ENCODE measurements at regions not wholly inside any gene's neighbourhood (a gene's known extent, or its start where the extent isn't known, plus 50 kb on each side); places are given as distances from the start of the nearest gene placed in this dataset.

DNA sequence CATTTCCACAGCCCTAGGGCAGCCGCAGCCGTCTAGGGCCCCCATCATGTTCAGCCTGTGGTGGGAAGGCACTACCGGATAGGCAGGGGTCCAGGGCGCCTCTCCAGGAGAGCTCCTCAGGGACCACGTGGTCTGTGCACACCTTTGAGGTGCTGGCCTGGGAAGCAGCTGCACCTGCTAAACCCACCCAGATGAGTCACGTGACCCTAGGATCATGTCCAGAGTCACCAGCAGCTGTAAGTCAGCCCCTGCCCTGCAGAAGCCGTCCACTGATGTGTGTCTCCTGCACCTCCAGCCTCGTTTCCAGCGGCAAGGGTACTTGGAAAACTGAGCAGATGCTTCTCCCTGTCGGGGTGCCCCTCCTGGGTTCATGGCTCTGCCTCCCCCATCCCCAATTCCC is 682.6 kb upstream of the SALL3 start:
- DNase-seq (ENCODE audit: low read depth in 4 of 4, low spot score in 3 of 4) = no peak

- DNase-seq (ENCODE audit: low read depth in 4 of 4, low spot score in 3 of 4) = no peak
Measured at GRCh38 chr18:78303519-78304191, 676.0 kb upstream of the SALL3 start.

DNA sequence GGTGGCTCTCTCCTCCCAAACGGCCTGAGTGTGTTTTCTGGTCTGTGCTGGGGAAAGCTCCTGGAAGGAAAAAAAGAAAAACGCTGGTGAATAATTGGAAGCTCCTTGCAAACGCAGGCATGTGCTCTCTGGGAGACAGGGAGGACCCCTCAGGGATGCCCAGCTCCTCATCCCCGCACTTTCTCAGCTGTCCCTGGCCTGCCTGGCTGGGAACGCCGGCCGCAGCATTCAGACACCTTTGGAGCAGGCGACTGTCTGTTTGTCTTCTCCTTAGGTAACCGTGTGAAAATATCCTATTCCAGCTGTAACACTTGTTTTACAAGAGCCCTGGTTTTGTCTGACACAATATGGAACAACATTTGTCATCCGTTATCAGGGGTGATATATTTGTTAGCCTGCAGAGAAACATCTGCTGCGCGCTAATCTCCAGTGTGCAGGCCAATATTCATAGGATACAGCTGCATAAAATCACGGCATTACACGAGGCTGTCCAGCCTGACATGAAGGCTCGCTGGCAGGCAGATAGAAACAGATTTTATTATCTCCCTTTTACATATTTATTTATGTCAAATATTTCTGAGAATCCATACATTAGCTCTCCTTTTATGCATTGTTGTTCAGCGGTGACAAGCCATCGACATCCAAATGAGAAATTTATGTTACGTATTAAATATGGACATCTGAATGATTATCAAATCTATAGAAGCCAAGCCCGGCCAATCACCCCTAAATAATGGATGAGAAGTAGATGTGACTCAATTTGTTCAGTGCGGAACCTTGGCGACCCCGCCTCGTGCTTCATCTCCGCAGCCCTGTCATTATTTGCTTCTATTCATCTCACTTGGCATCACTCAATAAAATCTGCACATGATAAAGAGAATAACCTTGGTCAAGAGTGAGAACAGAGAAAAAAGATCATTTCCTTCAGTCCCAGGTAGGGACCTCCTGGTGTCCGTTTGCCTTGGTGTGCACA is 675.1 kb upstream of the SALL3 start:
- DNase-seq (ENCODE audit: low read depth in 4 of 4, low spot score in 3 of 4) = no peak

DNA sequence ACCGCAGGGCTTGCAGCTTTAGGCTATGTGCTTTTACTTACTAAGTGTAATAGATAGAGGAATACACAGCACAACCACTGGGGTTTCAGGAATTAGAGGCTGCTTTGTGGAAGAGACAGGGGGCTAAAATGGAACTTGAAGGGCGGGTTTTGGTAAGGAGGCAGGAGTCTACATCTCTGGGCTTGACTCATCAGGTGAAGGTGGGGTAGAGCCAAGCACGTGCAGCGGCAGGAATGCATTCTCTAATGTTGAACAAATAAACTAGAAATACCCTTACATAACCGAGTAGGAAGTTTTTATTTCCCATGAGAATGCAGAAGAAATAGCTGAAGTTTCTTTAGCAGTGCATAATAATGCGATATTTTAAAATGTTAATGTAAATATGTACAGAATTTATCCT is 673.8 kb upstream of the SALL3 start:
- DNase-seq (ENCODE audit: low read depth in 4 of 4, low spot score in 3 of 4) = no peak

- DNase-seq (ENCODE audit: low read depth in 4 of 4, low spot score in 3 of 4) = no peak
Measured at GRCh38 chr18:78309307-78309706, 670.3 kb upstream of the SALL3 start.

GRCh38 chr18:78309924-78310323 is 669.7 kb upstream of the SALL3 start:
- no peak for DNase-seq (ENCODE audit: low read depth in 4 of 4, low spot score in 3 of 4)

- DNase-seq (ENCODE audit: low read depth in 4 of 4, low spot score in 3 of 4) = no peak
Measured at GRCh38 chr18:78319264-78319663, 660.4 kb upstream of the SALL3 start.

DNA sequence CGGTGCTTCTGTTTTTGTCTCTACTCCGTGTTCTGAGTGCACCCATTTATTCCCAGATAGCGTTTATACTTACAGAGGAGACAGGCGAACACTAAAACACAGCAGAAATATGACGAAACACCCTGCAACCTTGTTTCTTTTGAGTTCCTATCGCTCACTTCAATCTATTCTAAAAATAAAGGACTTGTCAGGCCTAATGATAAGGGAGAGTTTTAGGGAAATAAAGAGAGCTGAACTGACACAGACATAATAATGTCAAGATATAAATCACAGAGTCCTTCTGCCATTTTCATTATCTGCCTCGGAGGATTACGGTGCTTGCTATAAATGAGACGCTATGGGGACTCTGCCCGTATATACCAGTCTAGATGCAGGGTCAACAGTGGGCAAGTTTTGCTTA is 659.7 kb upstream of the SALL3 start:
- no peak for DNase-seq (ENCODE audit: low read depth in 4 of 4, low spot score in 3 of 4)

DNA sequence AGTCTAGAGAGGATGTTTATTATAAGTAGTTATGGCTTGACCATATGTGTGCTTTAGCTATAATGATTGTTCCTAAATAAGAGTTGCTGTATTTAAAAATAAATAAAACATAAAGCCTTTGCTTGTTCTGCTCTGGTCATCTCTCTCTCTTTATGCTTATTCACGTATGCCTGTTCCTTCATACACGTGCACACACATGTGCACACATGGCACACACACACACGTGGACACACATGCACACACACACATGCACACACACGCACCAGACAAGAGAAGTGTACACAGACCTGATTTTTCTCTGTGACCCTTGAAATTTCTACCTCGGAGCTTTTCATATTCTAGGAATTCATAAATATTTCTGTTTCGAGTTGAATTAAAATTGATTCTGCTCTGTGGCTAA is 658.2 kb upstream of the SALL3 start:
- DNase-seq (ENCODE audit: low read depth in 4 of 4, low spot score in 3 of 4) = no peak

DNA sequence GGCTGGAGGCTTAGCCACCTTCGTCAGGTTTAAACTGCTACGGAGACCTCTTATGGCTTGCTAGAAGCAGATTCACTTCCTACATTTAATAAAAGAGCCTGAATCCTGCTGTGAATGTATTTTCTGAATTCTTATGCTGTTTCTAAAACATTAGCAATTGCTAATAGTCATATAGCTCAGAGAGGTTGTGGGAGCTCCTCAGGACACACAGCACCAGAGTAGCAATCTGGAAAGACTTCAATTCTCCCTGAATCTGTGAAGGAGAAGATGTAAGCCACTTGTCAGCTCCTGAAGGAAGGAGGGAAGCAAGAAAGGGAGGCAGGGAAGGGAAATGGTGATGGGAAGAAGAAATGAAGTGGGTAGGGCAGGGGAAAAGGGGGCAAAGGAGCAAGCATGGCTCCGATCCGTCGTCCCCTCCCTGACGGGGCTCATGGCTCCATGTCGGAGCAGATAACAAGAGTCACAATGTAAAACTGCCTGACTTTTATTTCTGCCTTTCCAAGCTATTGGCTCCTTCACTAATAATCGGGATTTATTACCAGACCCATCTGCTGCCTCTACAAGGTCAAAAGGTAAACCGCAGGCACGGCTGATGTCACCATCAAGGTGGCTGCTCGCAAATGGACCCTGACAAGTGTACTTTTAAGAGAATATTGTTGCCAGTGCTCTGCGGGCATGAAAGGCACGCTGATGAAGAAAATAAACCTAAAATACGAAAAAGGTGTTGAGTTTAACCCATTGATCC is 656.0 kb upstream of the SALL3 start:
- no peak for DNase-seq (ENCODE audit: low read depth in 4 of 4, low spot score in 3 of 4)

- DNase-seq (ENCODE audit: low read depth in 4 of 4, low spot score in 3 of 4) = no peak
Measured at GRCh38 chr18:78327643-78328042, 652.0 kb upstream of the SALL3 start.

- DNase-seq (ENCODE audit: low read depth in 4 of 4, low spot score in 3 of 4) = no peak
Measured at GRCh38 chr18:78330766-78331165, 648.9 kb upstream of the SALL3 start.

- DNase-seq (ENCODE audit: low read depth in 4 of 4, low spot score in 3 of 4) = no peak
Measured at GRCh38 chr18:78352910-78353309, 626.7 kb upstream of the SALL3 start.

DNA sequence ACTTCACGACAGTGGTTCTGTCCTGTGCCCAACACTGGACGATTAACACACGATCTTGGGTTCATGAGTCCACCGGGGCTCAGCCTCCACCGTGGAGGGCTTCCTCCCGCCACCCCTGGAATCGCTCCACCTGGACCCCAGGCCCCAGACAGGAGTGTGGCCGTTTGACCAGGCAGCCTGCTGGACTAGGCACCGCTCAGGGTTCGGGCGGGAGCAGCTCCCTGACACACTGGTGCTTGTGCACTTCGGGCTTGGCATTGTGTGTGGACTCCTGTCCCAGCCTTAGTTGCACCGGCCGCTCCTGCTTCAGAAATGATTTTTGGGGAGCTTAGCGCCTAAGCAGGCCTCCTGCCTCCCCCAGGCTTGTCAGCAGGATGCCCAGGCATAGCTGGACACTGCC is 617.4 kb upstream of the SALL3 start:
- DNase-seq (ENCODE audit: low read depth in 4 of 4, low spot score in 3 of 4) = no peak

GRCh38 chr18:78363556-78364387 is 615.8 kb upstream of the SALL3 start:
- DNase-seq (ENCODE audit: low read depth in 4 of 4, low spot score in 3 of 4) = no peak

DNA sequence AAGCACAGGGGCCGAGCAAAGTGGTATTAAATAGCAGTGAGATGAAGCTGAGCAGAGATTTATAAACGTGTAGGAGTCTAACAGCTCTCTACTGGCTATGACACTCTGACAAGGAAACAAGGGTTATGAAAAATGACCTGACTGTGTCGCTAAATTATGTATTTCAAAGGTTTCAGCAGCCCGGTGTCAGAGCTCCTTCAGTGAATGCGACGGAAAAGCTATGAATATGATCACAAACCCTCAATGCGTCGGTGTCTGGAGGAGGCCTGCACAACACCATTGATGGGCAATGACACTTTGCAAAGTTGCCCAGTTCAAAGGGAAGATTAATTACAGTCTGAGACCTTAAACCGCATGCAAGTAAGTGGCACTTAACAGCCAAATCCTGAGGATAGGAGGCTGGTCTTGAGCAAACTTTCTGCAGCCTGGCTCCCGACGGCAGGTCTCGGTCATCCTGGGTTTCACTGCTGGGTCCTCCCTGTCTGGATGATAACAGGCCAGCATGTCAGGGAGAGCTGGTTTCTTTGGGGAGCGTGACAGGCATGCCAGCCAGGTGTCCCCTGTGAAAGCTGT is 615.1 kb upstream of the SALL3 start:
- no peak for DNase-seq (ENCODE audit: low read depth in 4 of 4, low spot score in 3 of 4)

DNA sequence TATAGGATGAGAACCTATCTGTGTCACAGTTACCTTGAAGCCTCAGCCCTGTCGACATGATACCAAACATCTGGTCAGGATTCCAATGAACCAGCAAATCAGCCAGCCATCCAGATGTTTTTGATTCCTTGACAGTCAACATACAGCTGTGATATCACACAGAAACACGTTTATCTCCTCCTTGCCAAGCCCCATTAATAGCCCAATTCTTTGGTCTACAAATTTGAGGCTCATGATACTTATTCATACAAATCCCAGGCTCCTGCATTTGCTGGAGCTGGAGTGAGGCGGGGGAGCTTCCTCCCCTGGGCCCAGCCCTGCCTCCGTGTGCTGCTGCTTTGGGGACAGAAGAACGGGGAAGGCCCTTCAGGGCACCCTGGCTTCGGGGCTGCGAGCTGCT is 611.6 kb upstream of the SALL3 start:
- DNase-seq (ENCODE audit: low read depth in 4 of 4, low spot score in 3 of 4) = no peak

- no peak for DNase-seq (ENCODE audit: low read depth in 4 of 4, low spot score in 3 of 4)
Measured at GRCh38 chr18:78368726-78369125, 610.9 kb upstream of the SALL3 start.

DNA sequence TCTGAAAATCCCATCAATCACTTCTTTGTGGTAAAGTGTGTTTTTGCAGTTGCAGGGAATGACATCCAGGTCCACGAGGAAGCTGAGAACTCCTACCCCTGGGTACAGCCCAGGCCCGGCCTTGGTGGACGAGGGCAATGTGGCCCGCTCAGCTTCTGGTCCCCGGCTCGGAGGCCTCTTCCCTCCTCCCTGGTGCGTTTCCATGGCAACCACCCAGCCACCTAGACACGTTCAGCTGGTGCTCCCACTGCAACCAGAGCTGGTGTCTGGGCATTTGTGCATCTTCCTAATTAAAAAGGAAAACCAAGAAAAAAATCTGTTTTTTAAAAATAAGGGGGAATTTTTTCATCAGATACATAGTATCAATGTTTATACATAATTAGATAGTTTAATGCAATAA is 603.6 kb upstream of the SALL3 start:
- DNase-seq (ENCODE audit: low read depth in 4 of 4, low spot score in 3 of 4) = no peak

- DNase-seq (ENCODE audit: low read depth in 4 of 4, low spot score in 3 of 4) = no peak
Measured at GRCh38 chr18:78378403-78378802, 601.2 kb upstream of the SALL3 start.
